HepG2 (cell line): ENCODE measurements at regions not wholly inside any gene's neighbourhood (a gene's known extent, or its start where the extent isn't known, plus 50 kb on each side); places are given as distances from the start of the nearest gene placed in this dataset.

Experiments used
- CCDC6 ChIP-seq: sonication (generic); formaldehyde crosslinking; IDR thresholded peaks from 2 replicates; pipeline ENCODE4 v1.8.1; 2022; ENCODE audit warnings: mild to moderate bottlenecking, missing genetic modification reagents, moderate library complexity
- CEBPB ChIP-seq: IDR thresholded peaks from 2 replicates; pipeline ENCODE4 v1.6.1; 2011; ENCODE audit warnings: low read depth, low read length, improper control_type of control experiment, borderline replicate concordance
- DMAP1 ChIP-seq: IDR thresholded peaks from 2 replicates; pipeline ENCODE4 v1.6.1; 2016
- GABPA ChIP-seq, 2 experiments: IDR thresholded peaks; 2 replicates each; pipeline ENCODE4 v1.6.1; 2011 to 2016; ENCODE audit warnings: low read depth in 2 of 2, low read length in 1 of 2, missing biosample characterization in 1 of 2, missing genetic modification characterization in 1 of 2
- HHEX ChIP-seq: IDR thresholded peaks from 2 replicates; pipeline ENCODE4 v1.6.1; 2016; ENCODE audit warnings: control low read depth
- IKZF5 ChIP-seq: IDR thresholded peaks from 2 replicates; pipeline ENCODE4 v1.6.1; 2018; ENCODE audit warnings: missing genetic modification reagents, mild to moderate bottlenecking, missing compliant biosample characterization
- MAFF ChIP-seq: IDR thresholded peaks from 2 replicates; pipeline ENCODE4 v1.6.1; 2011; ENCODE audit warnings: low read depth, low read length, improper control_type of control experiment
- MTF1 ChIP-seq: sonication (generic); formaldehyde crosslinking; IDR thresholded peaks from 2 replicates; pipeline ENCODE4 v1.5.0; 2020; ENCODE audit warnings: missing genetic modification reagents
- PAXIP1 ChIP-seq: sonication (generic); formaldehyde crosslinking; conservative IDR thresholded peaks from 2 replicates; pipeline ENCODE4 v1.4.0; 2020; ENCODE audit warnings: mild to moderate bottlenecking, missing genetic modification reagents, moderate library complexity
- SPEN ChIP-seq: sonication (generic); formaldehyde crosslinking; IDR thresholded peaks from 2 replicates; pipeline ENCODE4 v1.5.1; 2020; ENCODE audit warnings: low read depth, mild to moderate bottlenecking, missing genetic modification reagents
- ZBTB8A ChIP-seq: sonication (generic); formaldehyde crosslinking; IDR thresholded peaks from 2 replicates; pipeline ENCODE4 v1.4.0; 2020; ENCODE audit warnings: mild to moderate bottlenecking, low read depth, missing genetic modification reagents, borderline replicate concordance
- ZNF263 ChIP-seq: sonication (generic); formaldehyde crosslinking; IDR thresholded peaks from 2 replicates; pipeline ENCODE4 v1.4.0; 2020; ENCODE audit warnings: missing genetic modification reagents
- ZNF580 ChIP-seq: IDR thresholded peaks from 2 replicates; pipeline ENCODE4 v1.6.1; 2016; ENCODE audit warnings: low read depth, borderline replicate concordance
- ZNF629 ChIP-seq: sonication (generic); formaldehyde crosslinking; conservative IDR thresholded peaks from 2 replicates; pipeline ENCODE4 v1.5.0; 2020; ENCODE audit warnings: missing genetic modification reagents
- ZNF644 ChIP-seq: IDR thresholded peaks from 2 replicates; pipeline ENCODE4 v1.6.1; 2016; ENCODE audit warnings: low read depth
- ZNF775 ChIP-seq: sonication (generic); formaldehyde crosslinking; IDR thresholded peaks from 2 replicates; pipeline ENCODE4 v1.4.0; 2020; ENCODE audit warnings: missing genetic modification reagents, mild to moderate bottlenecking, moderate library complexity, borderline replicate concordance
- ZSCAN12 ChIP-seq: sonication (generic); formaldehyde crosslinking; IDR thresholded peaks from 2 replicates; pipeline ENCODE4 v1.9.0; 2021; ENCODE audit warnings: mild to moderate bottlenecking, missing genetic modification reagents
- TF ChIP-seq, protein P1 (sequence below): sonication (generic); formaldehyde crosslinking; IDR thresholded peaks from 2 replicates; pipeline ENCODE4 v1.4.0; 2020; ENCODE audit warnings: missing genetic modification reagents
- TF ChIP-seq, protein P2 (sequence below): IDR thresholded peaks from 2 replicates; pipeline ENCODE4 v1.6.1; 2016; ENCODE audit warnings: low read depth
- TF ChIP-seq, protein P3 (sequence below): sonication (generic); formaldehyde crosslinking; IDR thresholded peaks from 2 replicates; pipeline ENCODE4 v1.4.0; 2020; ENCODE audit warnings: missing genetic modification reagents, borderline replicate concordance

DNA sequence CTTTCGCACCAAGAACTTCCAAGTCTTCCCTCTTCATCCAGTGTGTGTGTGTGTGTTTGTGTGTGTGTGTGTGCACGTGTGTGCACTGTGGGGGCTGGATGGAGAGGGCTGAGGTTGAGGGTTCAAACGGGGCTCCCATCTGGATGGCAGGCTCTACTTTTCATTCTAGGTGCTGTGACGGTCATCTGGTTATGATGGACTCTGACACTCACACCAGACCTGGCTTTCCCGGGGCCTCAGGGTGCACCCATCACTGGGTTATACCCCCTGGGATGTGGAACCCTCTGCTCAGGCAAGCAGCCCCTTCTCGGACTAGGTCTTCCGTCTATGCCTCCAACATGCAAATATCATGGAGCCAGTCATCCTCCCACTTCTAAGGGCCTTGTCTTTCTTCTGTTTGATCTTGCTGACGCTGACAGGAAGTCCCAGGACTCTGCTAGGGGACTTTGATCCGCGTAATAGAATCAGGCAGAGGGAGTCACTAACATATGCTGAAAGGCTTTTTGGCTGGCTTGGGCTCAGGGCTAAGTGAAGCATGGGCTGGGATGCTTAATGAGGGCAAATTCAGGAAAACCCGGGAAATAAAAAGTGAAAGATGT, 313.6 kb downstream of the CDC5L start (continued):
- TF ChIP-seq ZNF263 (no peak), IKZF5 (CRISPR knock-in tag) (no peak), MAFF (peak; percentile 53), PAXIP1 (CRISPR knock-in tag) (peak; percentile 30), GABPA (IDR thresholded peaks at IDR 0.05; ENCODE audit: low read depth, low read length) (peak; percentile 16; the same call in 1 of the 2 replicates), GABPA (CRISPR knock-in tag; IDR thresholded peaks at IDR 0.05; ENCODE audit: low read depth) (peak; percentile 84), CCDC6 (CRISPR knock-in tag) (no peak), ZNF644 (CRISPR knock-in tag) (0 out of 2 replicates have a peak, but pooled peaks have one; percentile 66), SPEN (CRISPR knock-in tag) (no peak), CEBPB (no peak), ZBTB8A (CRISPR knock-in tag) (no peak), ZNF580 (CRISPR knock-in tag) (0 out of 2 replicates have a peak, but pooled peaks have one; percentile 18), ZNF775 (CRISPR knock-in tag) (no peak), ZNF629 (CRISPR knock-in tag) (no peak), HHEX (CRISPR knock-in tag) (no peak), DMAP1 (no peak), ZSCAN12 (no peak), MTF1 (CRISPR knock-in tag) (no peak)
- TF ChIP-seq, protein P1, sequence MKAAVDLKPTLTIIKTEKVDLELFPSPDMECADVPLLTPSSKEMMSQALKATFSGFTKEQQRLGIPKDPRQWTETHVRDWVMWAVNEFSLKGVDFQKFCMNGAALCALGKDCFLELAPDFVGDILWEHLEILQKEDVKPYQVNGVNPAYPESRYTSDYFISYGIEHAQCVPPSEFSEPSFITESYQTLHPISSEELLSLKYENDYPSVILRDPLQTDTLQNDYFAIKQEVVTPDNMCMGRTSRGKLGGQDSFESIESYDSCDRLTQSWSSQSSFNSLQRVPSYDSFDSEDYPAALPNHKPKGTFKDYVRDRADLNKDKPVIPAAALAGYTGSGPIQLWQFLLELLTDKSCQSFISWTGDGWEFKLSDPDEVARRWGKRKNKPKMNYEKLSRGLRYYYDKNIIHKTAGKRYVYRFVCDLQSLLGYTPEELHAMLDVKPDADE (CRISPR knock-in tag), result no peak
- TF ChIP-seq, protein P2, sequence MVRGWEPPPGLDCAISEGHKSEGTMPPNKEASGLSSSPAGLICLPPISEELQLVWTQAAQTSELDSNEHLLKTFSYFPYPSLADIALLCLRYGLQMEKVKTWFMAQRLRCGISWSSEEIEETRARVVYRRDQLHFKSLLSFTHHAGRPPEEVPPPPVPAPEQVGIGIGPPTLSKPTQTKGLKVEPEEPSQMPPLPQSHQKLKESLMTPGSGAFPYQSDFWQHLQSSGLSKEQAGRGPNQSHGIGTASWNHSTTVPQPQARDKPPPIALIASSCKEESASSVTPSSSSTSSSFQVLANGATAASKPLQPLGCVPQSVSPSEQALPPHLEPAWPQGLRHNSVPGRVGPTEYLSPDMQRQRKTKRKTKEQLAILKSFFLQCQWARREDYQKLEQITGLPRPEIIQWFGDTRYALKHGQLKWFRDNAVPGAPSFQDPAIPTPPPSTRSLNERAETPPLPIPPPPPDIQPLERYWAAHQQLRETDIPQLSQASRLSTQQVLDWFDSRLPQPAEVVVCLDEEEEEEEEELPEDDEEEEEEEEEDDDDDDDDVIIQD (CRISPR knock-in tag), result peak; percentile 78; the same call in 1 of the 2 replicates
- TF ChIP-seq, protein P3, sequence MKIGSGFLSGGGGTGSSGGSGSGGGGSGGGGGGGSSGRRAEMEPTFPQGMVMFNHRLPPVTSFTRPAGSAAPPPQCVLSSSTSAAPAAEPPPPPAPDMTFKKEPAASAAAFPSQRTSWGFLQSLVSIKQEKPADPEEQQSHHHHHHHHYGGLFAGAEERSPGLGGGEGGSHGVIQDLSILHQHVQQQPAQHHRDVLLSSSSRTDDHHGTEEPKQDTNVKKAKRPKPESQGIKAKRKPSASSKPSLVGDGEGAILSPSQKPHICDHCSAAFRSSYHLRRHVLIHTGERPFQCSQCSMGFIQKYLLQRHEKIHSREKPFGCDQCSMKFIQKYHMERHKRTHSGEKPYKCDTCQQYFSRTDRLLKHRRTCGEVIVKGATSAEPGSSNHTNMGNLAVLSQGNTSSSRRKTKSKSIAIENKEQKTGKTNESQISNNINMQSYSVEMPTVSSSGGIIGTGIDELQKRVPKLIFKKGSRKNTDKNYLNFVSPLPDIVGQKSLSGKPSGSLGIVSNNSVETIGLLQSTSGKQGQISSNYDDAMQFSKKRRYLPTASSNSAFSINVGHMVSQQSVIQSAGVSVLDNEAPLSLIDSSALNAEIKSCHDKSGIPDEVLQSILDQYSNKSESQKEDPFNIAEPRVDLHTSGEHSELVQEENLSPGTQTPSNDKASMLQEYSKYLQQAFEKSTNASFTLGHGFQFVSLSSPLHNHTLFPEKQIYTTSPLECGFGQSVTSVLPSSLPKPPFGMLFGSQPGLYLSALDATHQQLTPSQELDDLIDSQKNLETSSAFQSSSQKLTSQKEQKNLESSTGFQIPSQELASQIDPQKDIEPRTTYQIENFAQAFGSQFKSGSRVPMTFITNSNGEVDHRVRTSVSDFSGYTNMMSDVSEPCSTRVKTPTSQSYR, result no peak
